ENCODE measurements at regions not wholly inside any gene's neighbourhood (a gene's known extent, or its start where the extent isn't known, plus 50 kb on each side); places are given as distances from the start of the nearest gene placed in this dataset.

DNA sequence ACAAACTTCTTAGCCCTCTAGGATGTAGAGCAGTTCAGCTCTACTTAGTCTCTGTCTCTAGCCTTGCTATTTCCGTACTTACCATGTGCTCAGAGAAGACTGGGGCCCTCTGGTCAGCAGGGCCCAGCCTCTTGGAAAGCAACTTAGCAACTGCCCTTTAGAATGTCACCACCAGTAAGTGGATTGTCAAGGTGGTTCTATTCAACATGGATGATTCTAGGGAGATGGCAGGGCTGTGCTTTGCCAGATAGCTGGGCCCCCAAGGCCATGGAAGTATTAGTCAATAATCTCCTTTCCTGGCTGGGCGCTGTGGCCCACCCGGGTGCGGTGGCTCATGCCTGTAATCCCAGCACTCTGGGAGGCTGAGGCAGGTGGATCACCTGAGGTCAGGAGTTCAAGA, 177.6 kb upstream of the MVB12B start:
- no peaks in the 10 kb centered on the region for H4K20me1 ChIP-seq (replicated peaks; ENCODE audit: control insufficient read depth, extremely low read depth, insufficient read depth, low read length)
- dilution Hi-C loops (cut with MboI; ENCODE audit: extremely low pct_ligation_motif_present, low sequenced_read_pairs) (no loop called here), intact Hi-C loops (cut with micrococcal nuclease) (no loop called here)
- H3K9me3 ChIP-seq (replicated peaks; ENCODE audit: control insufficient read depth, insufficient read depth, low read length) = no peaks in the 10 kb centered on the region
- H3K36me3 ChIP-seq (ENCODE audit: control insufficient read depth in 2 of 2, extremely low read depth in 1 of 2, insufficient read depth in 2 of 2, low read length in 2 of 2) = no peaks in the 10 kb centered on the region
- H3K4me1 ChIP-seq (ENCODE audit: control insufficient read depth, extremely low read depth, insufficient read depth, low read length) = no peaks in the 10 kb centered on the region
- no peaks in the 10 kb centered on the region for H3K9me1 ChIP-seq (replicated peaks; ENCODE audit: control insufficient read depth, extremely low read depth, insufficient read depth, low read length)
- peaks cover 0 to 3% of the 10 kb centered on the region in 2 experiments for H3K27me3 ChIP-seq (ENCODE audit: control insufficient read depth in 2 of 2, insufficient read depth in 2 of 2, low read length in 2 of 2)
- no peak overlapping the region for H2AFZ ChIP-seq (ENCODE audit: low read depth, low read length)
- H3K27ac ChIP-seq (ENCODE audit: insufficient read depth, low read depth, low read length) = no peak overlapping the region
- no peak overlapping the region for H3K4me2 ChIP-seq (ENCODE audit: insufficient read depth, low read length)
- FAIRE-seq = no peak
- DNase-seq (ENCODE audit: low read depth, low spot score) = no peak
- BruUV-seq (replicated peaks) = no TSS peak
- TF ChIP-seq JUN (IDR thresholded peaks at IDR 0.05; ENCODE audit: borderline replicate concordance, insufficient read depth, insufficient read length, low read depth) (no peak), EZH2 (IDR thresholded peaks at IDR 0.05; ENCODE audit: borderline replicate concordance, low read depth, low read length, severe bottlenecking) (no peak), FOS (IDR thresholded peaks at IDR 0.05; ENCODE audit: borderline replicate concordance, insufficient read depth, low read length) (no peak), POLR2AphosphoS5 (IDR thresholded peaks at IDR 0.05; ENCODE audit: insufficient read depth, low read depth, low read length) (no peak), MYC (IDR thresholded peaks at IDR 0.05; ENCODE audit: low read depth, low read length) (no peak), GATA2 (IDR thresholded peaks at IDR 0.05; ENCODE audit: insufficient read depth, insufficient read length, low read depth, low read length) (no peak), POLR2A (IDR thresholded peaks at IDR 0.05; ENCODE audit: low read depth, low read length) (no peak)
- TF ChIP-seq, protein P1, sequence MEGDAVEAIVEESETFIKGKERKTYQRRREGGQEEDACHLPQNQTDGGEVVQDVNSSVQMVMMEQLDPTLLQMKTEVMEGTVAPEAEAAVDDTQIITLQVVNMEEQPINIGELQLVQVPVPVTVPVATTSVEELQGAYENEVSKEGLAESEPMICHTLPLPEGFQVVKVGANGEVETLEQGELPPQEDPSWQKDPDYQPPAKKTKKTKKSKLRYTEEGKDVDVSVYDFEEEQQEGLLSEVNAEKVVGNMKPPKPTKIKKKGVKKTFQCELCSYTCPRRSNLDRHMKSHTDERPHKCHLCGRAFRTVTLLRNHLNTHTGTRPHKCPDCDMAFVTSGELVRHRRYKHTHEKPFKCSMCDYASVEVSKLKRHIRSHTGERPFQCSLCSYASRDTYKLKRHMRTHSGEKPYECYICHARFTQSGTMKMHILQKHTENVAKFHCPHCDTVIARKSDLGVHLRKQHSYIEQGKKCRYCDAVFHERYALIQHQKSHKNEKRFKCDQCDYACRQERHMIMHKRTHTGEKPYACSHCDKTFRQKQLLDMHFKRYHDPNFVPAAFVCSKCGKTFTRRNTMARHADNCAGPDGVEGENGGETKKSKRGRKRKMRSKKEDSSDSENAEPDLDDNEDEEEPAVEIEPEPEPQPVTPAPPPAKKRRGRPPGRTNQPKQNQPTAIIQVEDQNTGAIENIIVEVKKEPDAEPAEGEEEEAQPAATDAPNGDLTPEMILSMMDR (IDR thresholded peaks at IDR 0.05; ENCODE audit: extremely low read depth in 1 of 2, insufficient read depth in 1 of 2, low read depth in 1 of 2, low read length in 2 of 2) = no peak
- TF ChIP-seq, protein P2, sequence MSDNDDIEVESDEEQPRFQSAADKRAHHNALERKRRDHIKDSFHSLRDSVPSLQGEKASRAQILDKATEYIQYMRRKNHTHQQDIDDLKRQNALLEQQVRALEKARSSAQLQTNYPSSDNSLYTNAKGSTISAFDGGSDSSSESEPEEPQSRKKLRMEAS (IDR thresholded peaks at IDR 0.05; ENCODE audit: insufficient read depth, insufficient read length) = no peak
- POLR2A ChIA-PET = no interaction called here
- no peak overlapping the region for H3K4me3 ChIP-seq (replicated peaks in 1 of 3; ENCODE audit: insufficient read depth in 1 of 3, low read depth in 1 of 3, low read length in 3 of 3)
- CTCF ChIA-PET = no interaction called here
- no peak overlapping the region for H3K9ac ChIP-seq (replicated peaks; ENCODE audit: extremely low read depth, insufficient read depth, low read length)
- H3K79me2 ChIP-seq (ENCODE audit: control insufficient read depth, insufficient read depth, low read length) = no peaks in the 10 kb centered on the region

All from endothelial cell of umbilical vein (primary cell).